SKM-1 (cell line): ENCODE measurements at regions not wholly inside any gene's neighbourhood (a gene's known extent, or its start where the extent isn't known, plus 50 kb on each side); places are given as distances from the start of the nearest gene placed in this dataset.
A peak's percentile ranks its signal among the peaks of the same experiment; 100 is the strongest.
"Not testable (repeated sequence)": the region's sequence is repeated elsewhere in the genome, so short reads cannot be mapped to it uniquely, and the experiment has no call there.

Experiments used
- DNase-seq: peaks from one replicate; lab custom pipeline; 2025; ENCODE audit not compliant: unreplicated experiment; lab: John Stamatoyannopoulos, UW

DNA sequence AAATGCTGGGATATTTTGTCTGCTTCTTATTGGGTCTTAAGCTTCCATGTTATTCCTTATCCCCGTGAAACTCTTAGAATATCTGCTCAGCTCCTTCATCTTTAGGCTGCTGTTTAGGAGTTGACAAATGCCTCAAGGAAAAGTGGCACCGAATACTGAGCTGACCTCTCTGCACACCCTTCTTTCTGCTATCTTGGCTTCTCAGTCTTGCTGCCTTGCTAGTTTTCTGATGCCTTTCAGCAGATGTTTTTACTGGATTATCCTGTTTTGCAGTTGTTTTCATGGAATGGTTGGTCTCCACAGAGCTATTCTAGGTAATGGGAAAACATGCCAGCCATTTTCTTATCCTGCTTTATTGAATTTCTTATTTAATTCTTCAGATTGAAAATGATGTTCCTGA lies 86.3 kb downstream of the GYPE start:
- DNase-seq = no peak

DNA sequence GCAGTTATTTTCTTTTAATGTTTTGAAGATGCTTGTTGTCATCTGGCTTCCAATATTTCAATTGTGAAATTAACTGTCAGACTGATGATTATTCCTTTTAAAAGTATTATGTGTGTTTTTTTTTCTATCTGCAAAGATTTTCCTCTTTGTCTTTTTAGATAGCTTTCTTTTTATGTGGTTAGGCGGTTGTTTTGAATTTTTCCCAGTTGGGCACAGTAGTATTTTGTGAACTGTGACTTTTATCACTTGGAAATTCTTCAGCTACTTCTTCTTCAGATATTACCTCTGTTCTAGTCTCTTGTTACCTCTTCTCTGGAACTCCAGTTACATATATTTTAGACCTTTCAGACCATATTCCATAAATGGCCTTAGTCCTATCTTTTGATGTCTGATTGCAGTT lies 87.5 kb downstream of the GYPE start:
- not testable (repeated sequence) for DNase-seq

DNA sequence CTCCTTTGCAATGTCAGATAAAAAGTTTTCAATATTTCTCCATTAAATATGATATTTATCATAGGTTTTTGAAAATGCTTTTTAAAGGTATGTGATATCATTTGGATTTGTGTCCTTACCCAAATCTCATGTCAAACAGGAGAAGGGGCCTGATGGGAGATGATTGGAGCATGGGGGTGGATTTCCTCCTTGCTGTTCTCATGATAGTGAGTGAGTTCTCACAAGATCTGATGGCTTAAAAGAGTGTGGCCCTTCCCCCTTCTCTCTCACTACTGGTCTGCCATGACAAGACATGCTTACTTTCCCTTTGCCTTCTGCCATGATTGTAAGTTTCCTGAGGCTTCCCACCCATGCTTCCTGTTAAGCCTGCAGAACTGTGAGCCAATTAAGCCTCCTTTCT lies 90.0 kb downstream of the GYPE start:
- DNase-seq = not testable (repeated sequence)

DNA sequence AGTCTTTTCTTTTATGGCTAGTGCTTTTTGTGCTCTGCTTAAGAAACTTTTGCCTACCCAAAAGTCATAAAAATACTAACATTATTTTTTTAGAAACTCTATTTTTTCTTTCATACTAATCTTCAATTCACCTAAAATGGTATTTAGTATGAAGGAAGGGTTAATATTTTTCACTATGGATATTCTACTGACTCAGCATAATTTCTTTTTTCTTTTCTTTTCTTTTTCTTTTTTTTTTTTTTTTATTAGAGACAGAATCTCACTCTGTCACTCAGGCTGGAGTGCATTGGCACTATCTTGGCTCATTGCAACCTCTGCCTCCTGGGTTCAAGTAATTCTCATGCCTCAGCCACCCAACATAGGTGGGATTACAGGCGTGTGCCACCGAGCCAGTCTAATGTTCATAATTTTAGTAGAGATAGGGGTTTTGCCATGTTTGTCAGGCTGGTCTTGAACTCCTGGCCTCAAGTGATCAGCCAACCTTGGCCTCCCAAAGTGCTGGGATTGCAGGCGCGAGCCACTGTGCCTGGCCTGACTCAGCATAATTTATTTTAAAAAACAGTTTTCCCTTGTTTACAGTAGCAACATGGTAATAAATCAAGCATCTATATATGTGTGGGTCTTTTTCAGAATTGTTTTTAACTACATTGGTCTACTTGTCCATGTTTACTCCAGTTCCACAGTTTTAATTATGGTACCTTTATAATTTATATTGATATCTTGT lies 91.8 kb downstream of the GYPE start:
- DNase-seq = not testable (repeated sequence)

DNA sequence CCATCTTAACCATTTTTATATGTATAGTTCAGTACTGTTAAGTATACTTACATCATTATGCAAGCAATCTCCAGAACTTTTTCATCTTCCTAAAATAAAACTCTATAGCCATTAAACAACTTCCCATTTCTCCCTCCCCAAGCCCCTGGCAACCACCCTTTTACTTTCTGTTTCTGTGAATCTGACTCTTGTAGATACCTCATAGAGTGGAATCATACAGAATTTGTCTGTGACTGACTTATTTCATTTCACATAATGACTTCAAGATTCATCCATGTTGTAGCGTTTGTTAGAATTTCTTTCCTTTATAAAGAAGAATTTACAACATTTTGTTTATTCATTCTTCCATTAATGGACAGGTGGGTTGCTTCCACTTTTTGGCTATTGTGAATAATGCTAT lies 91.2 kb upstream of the FREM3 start:
- DNase-seq = not testable (repeated sequence)

DNA sequence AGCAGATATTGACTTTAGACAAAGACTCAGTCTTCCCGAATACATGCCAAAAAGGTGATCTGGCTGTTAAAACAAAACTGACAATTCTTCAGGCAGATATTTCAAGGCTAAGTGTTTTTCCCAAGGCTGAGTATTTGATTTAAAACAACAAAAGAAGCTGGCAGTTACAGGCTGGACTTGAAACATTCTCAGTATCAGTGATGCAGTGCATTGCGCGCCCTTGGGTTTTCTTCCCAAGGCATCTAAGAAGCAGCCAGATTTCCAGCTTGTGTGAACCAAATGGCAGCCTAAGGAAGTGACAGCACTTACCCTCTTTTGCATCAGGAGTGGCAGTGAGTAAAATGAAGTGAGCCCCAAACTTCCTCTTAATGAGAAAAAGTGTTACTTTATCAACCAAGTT lies 90.0 kb upstream of the FREM3 start:
- not testable (repeated sequence) for DNase-seq

DNA sequence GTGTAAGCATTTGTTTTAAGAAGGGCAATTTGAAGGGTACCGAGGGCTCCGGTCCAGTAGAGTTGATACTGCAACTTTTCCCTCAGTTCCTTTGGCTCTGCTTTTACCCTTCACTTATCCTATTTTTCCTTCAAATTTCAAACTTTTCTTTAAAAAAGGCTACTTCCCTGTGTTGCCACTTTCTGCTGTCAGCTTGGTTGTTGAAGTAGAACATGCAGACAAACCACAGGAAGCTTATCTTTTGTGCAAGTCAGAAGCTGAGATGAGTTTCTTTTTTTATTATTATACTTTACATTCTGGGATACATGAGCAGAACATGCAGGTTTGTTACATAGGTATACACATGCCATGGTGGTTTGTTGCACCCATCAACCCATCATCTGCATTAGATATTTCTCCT lies 89.1 kb upstream of the FREM3 start:
- not testable (repeated sequence) for DNase-seq

DNA sequence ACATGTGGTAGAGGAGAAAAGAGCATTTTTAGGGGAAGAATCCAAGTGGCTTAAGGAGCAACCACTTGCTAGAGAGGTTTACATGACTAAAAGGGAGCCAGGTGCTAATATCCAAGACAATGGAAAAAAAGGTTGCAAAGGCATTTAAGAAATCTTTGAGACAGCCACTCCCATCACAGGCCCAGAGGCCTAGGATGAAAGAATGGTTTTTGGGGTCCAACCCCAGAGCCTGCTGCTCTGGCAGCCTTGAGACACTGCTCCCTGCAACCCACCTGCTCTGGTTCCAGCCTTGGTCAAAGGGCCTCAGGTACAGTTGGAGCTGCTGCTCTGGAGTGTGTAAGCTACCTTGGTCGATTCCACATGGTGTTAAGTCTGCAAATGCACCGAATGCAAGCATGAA lies 84.1 kb upstream of the FREM3 start:
- DNase-seq = no peak

DNA sequence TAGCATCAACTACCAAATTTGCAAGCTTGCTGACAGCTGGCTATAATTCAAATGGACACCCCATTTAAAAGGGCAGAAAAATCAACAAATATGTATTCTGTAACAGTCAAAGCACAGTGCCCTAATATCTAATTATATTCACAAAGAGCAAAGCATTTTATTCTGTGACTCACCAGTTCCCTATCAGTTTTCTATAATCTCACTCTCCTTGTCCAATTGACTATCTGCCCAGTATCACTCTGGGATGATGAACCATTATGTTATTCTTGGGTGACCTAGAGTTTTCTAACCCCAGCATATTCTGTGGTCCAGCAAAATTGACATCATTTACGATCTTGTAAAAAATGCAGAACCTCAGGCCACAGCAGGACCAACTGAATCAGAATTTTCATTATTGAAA lies 82.0 kb upstream of the FREM3 start:
- no peak for DNase-seq

DNA sequence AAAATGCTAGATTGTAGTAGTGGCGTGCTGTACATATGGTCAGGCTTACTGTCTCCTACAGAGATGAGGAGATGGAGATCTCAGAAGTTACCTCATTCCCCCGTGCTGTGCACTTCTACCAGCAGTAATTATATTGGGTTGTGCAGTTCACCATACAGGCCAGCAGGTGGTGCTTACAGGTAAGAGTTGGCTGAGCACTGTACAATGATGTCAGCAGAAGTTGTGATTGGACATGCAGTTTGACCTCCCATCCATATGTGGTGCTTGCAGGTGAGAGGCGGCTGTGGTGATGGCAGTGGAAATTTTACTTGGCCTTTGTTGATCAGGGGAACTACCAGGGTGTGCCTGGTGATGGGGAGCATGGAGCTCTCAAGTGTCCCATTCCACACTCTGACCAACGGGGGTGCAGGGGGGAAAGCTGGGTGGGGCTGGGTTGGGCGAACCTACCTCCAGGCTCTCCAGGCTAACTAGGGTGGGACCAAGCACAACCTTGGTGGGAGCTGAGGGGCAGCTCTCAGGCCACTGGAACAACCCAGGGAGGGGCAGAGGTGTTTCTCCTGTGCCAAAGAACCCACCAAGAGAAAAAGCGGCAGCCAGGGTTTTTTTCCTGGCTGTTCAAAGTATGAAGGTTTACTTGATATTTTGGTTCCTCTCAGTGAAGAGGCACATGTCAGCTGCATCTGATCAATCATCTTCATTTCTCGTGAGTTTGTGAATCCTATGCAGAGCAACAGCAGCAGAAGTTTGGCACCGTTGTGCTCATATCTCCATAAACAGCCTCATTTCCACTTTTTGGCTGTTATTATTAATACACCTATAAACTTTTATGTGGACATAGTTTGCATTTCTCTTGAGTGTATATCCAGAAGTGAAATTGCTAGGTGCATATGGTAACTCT lies 73.8 kb upstream of the FREM3 start:
- peak; percentile 44 for DNase-seq

DNA sequence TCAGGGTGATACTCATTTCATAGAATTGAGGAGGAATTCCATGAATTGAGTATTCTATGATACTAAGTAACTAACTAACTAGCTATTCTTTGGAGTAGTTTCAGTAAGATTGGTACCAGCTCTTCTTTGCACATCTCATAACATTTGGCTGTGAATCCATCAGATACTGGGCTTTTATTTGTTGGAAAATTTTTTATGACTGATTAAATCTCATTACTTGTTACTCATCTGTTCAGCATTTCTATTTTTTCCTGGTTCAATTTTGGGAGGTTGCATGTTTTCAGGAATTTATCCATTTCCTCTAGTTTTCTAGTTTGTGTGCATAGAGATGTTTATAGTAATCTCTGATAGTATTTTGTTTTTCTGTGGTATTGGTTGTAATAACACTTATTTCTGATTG lies 70.8 kb upstream of the FREM3 start:
- no peak for DNase-seq

DNA sequence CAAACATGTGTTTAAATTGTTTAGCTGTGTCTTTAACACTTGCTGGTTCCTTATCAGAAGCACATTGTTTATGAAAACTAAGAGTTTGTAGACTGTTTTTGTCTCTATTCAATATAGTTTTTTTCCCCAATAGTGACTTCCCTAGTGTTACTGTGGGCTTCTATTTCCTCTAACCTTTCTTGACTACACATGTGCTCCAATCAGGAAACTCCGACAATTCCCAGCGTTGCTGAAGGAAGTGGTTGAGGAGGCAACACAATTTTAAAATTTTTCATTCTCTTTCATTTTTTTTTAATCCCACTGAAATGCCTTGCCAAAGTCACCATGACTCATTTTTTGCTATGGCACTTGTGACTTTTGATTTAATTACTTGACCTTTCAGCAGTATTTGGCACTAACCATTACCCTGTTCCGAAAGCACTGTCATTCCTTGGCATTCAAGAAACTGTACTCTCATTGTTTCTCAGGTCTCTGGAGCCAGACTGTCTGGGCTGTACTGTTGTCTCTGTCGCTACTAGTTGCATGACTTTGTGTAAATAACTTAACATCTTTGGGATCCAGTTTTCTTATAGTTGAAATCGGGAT lies 67.6 kb upstream of the FREM3 start:
- no peak for DNase-seq

DNA sequence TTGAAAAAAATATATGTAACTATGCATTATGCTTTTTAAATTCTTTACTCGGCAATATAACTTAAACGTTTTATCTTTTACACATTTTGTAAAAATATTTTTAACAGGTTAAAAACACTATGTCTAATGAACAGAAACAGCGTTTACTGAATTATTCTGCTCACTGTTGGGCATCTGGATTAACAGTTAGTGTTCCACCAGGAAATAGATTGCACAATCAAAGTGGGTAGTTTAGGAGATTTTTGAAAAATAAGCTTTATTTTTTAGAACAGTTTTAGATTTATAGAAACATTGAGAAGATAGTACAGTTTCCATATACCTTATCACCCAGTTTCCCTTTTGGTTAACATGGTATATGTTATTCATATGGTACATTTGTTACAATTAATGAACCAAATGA lies 63.1 kb upstream of the FREM3 start:
- no peak for DNase-seq

DNA sequence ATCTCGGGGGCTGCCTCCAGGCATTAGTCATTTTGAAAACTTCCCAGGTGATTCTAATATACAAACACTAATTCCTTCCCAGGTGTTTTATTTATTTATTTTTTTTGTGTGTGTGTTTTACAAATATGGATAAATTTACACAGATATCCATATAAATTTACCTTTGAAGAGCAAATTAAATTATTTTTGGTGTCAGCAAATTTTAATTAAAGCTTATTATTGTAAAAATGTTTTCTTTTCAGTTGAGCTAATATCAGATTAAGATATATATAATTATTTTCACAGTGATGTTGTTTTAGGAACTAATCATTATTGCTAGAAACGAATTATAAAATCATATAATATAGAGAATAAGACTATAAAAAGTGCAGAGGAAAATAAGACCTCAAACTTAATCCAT lies 62.0 kb upstream of the FREM3 start:
- DNase-seq = no peak
